CD4-positive, alpha-beta T cell (primary cell): ENCODE measurements at regions not wholly inside any gene's neighbourhood (a gene's known extent, or its start where the extent isn't known, plus 50 kb on each side); places are given as distances from the start of the nearest gene placed in this dataset.

Experiments
- ATAC-seq: fragments of 200-7000 bp; cut with Tn5 transposase; one replicate; pipeline ENCODE4 v1.10.0; 2022; ENCODE audit warnings: mild to moderate bottlenecking; ENCODE audit not compliant: poor library complexity
- CTCF ChIA-PET: fragments of 350-600 bp; sonication (Branson Sonifier 250); formaldehyde crosslinking; loops from one replicate; lab custom pipeline; 2021; ENCODE audit warnings: antibody characterized with exemption, inconsistent platforms; lab: Charles Lee
- POLR2A ChIA-PET: fragments of 350-600 bp; sonication (Branson Sonifier 250); formaldehyde crosslinking; loops from one replicate; lab custom pipeline; 2021; ENCODE audit warnings: antibody characterized with exemption, inconsistent platforms; lab: Charles Lee
- DNase-seq, 14 experiments: peaks; one replicate each; pipeline ENCODE4 v3.0.0-alpha.2; 2013 to 2020; ENCODE audit warnings: mixed read lengths in 2 of 14
- H3K27ac ChIP-seq, 2 donors: one replicate each; pipeline versions ENCODE4 v1.5.1 to v1.7.0; 2013; ENCODE audit warnings: low read length in 2 of 2, low read depth in 1 of 2, mild to moderate bottlenecking in 1 of 2
- H3K27me3 ChIP-seq, 2 experiments: 1 replicate in 1 of 2; 2 replicates in 1 of 2; pipeline versions ENCODE4 v1.6.1 to v1.7.0; 2013; ENCODE audit warnings: low read length in 2 of 2, control low read depth in 1 of 2, mild to moderate bottlenecking in 1 of 2, moderate library complexity in 1 of 2; ENCODE audit not compliant: insufficient read depth in 2 of 2, control insufficient read depth in 1 of 2
- H3K36me3 ChIP-seq: one replicate; pipeline ENCODE4 v1.6.1; 2013; ENCODE audit warnings: low read length, control low read depth; ENCODE audit not compliant: insufficient read depth
- H3K4me1 ChIP-seq: one replicate; pipeline ENCODE4 v1.6.1; 2013; ENCODE audit warnings: low read length, control low read depth; ENCODE audit not compliant: insufficient read depth
- H3K4me3 ChIP-seq: one replicate; pipeline ENCODE4 v1.5.1; 2013; ENCODE audit warnings: mild to moderate bottlenecking, low read length, moderate library complexity
- H3K9me3 ChIP-seq, 2 experiments: 1 replicate in 1 of 2; 2 replicates in 1 of 2; pipeline versions ENCODE4 v1.6.1 to v1.7.0; 2013; ENCODE audit warnings: low read length in 2 of 2, mild to moderate bottlenecking in 2 of 2, control low read depth in 1 of 2, moderate library complexity in 1 of 2; ENCODE audit not compliant: control insufficient read depth in 1 of 2, insufficient read depth in 1 of 2
- H3K27ac Mint-ChIP-seq: one replicate; pipeline ENCODE4 v1.8.0; 2020; ENCODE audit warnings: mixed read lengths
- H3K27me3 Mint-ChIP-seq: one replicate; pipeline ENCODE4 v1.8.0; 2021; ENCODE audit warnings: mixed read lengths
- H3K36me3 Mint-ChIP-seq: one replicate; pipeline ENCODE4 v1.8.0; 2021; ENCODE audit warnings: low read depth, mixed read lengths
- H3K4me1 Mint-ChIP-seq: one replicate; pipeline ENCODE4 v1.8.0; 2021; ENCODE audit warnings: low read depth, mixed read lengths
- H3K4me3 Mint-ChIP-seq: one replicate; pipeline ENCODE4 v1.8.0; 2020; ENCODE audit warnings: mild to moderate bottlenecking, mixed read lengths
- H3K9me3 Mint-ChIP-seq: one replicate; pipeline ENCODE4 v1.8.0; 2020; ENCODE audit warnings: mixed read lengths
- CTCF ChIP-seq: fragments of 200-600 bp; IDR thresholded peaks from one replicate; pipeline ENCODE4 v1.8.0; 2022; ENCODE audit warnings: antibody characterized with exemption, mild to moderate bottlenecking
- intact Hi-C, 2 experiments: fragments of 100-400 bp; cut with DNase I in 1 of 2; cut with micrococcal nuclease in 1 of 2; formaldehyde crosslinking; loops; one replicate each; pipeline versions ENCODE4 v1.15.1 to v1.9.0; 2023 to 2025; cut with DNase I, micrococcal nuclease

- ChIA-PET CTCF (no interaction called here), POLR2A (no interaction called here)
- H3K9me3 ChIP-seq, result no peaks in the 10 kb centered on the region
- TF ChIP-seq CTCF, result no peak
- Mint-ChIP-seq H3K4me1 (no peaks in the 10 kb centered on the region), H3K36me3 (no peaks in the 10 kb centered on the region), H3K27me3 (no peaks in the 10 kb centered on the region), H3K4me3 (no peak overlapping the region), H3K27ac (no peak overlapping the region), H3K9me3 (no peaks in the 10 kb centered on the region)
- no peaks in the 10 kb centered on the region for H3K36me3 ChIP-seq
- no peak overlapping the region for H3K27ac ChIP-seq
- intact Hi-C loops, result no loop called here
- no peaks in the 10 kb centered on the region for H3K4me1 ChIP-seq
- no peaks in the 10 kb centered on the region for H3K27me3 ChIP-seq
- no peak overlapping the region for H3K4me3 ChIP-seq
- ATAC-seq (no peak), DNase-seq (no peak)
These were observed 603.3 kb upstream of the TMEM132C start for GRCh38 chr12:127663716-127664115.

- Mint-ChIP-seq H3K27ac (no peak overlapping the region), H3K27me3 (no peaks in the 10 kb centered on the region), H3K36me3 (no peaks in the 10 kb centered on the region), H3K4me3 (no peak overlapping the region), H3K9me3 (no peaks in the 10 kb centered on the region), H3K4me1 (no peaks in the 10 kb centered on the region)
- Histone ChIP-seq H3K36me3 (no peaks in the 10 kb centered on the region), H3K4me3 (no peak overlapping the region), H3K27ac (no peak overlapping the region), H3K4me1 (no peaks in the 10 kb centered on the region), H3K9me3 (no peaks in the 10 kb centered on the region), H3K27me3 (no peaks in the 10 kb centered on the region)
- CTCF ChIA-PET, result no interaction called here
- ATAC-seq (no peak), DNase-seq (no peak)
- POLR2A ChIA-PET, result no interaction called here
- TF ChIP-seq CTCF, result no peak
- intact Hi-C loops, result no loop called here
These were observed 602.1 kb upstream of the TMEM132C start for GRCh38 chr12:127664901-127665300.

GRCh38 chr12:127667131-127667685, 599.8 kb upstream of the TMEM132C start:
- H3K27ac Mint-ChIP-seq, result no peak overlapping the region
- intact Hi-C loops, result no loop called here
- H3K27me3 ChIP-seq, result no peaks in the 10 kb centered on the region
- H3K27ac ChIP-seq, result no peak overlapping the region
- POLR2A ChIA-PET, result no interaction called here
- DNase-seq, result no peak
- no peaks in the 10 kb centered on the region for H3K36me3 ChIP-seq
- ATAC-seq, result no peak
- H3K36me3 Mint-ChIP-seq, result no peaks in the 10 kb centered on the region
- peaks cover 0 to 4% of the 10 kb centered on the region in 2 experiments for H3K9me3 ChIP-seq
- H3K9me3 Mint-ChIP-seq, result no peaks in the 10 kb centered on the region
- TF ChIP-seq CTCF, result no peak
- no peak overlapping the region for H3K4me3 ChIP-seq
- no peak overlapping the region for H3K4me3 Mint-ChIP-seq
- H3K4me1 Mint-ChIP-seq, result no peaks in the 10 kb centered on the region
- H3K4me1 ChIP-seq, result no peaks in the 10 kb centered on the region
- CTCF ChIA-PET, result interaction anchor here (0.6 kb wide), 1 partner anchor 379 kb away, joined by 4 read pairs; no protein-coding TSS in a partner anchor
- no peaks in the 10 kb centered on the region for H3K27me3 Mint-ChIP-seq
